Endothelial cell of umbilical vein (primary cell): ENCODE measurements at regions not wholly inside any gene's neighbourhood (a gene's known extent, or its start where the extent isn't known, plus 50 kb on each side); places are given as distances from the start of the nearest gene placed in this dataset.

Source experiments
- EZH2 ChIP-seq: IDR thresholded peaks from 2 replicates; pipeline ENCODE4 v1.6.1; 2012; ENCODE audit warnings: borderline replicate concordance, low read depth, mild to moderate bottlenecking, moderate library complexity, low read length, inconsistent platforms; ENCODE audit not compliant: severe bottlenecking
- GATA2 ChIP-seq: IDR thresholded peaks from 2 replicates; pipeline ENCODE4 v1.7.0; 2011; ENCODE audit warnings: low read depth, mild to moderate bottlenecking, moderate library complexity, mixed read lengths, low read length; ENCODE audit not compliant: insufficient read length, insufficient read depth
- MAX ChIP-seq: IDR thresholded peaks from 2 replicates; pipeline ENCODE4 v1.6.1; 2011; ENCODE audit not compliant: insufficient read depth, insufficient read length
- MYC ChIP-seq: IDR thresholded peaks from one replicate; pipeline ENCODE4 v1.6.1; 2011; ENCODE audit warnings: mild to moderate bottlenecking, low read depth, low read length
- POLR2A ChIP-seq: IDR thresholded peaks from 2 replicates; pipeline ENCODE4 v1.6.1; 2012; ENCODE audit warnings: low read depth, mild to moderate bottlenecking, control low read depth, low read length
- POLR2AphosphoS5 ChIP-seq: IDR thresholded peaks from 2 replicates; pipeline ENCODE4 v1.6.1; 2012; ENCODE audit warnings: low read depth, mild to moderate bottlenecking, control low read depth, low read length, moderate library complexity; ENCODE audit not compliant: insufficient read depth
- TF ChIP-seq, protein P1 (sequence below), 2 donors: IDR thresholded peaks; 1 replicate in 1 of 2; 2 replicates in 1 of 2; pipeline ENCODE4 v1.5.1; 2011; ENCODE audit warnings: low read length in 2 of 2, mild to moderate bottlenecking in 2 of 2, moderate library complexity in 2 of 2, control low read depth in 1 of 2, inconsistent platforms in 1 of 2, low read depth in 1 of 2; ENCODE audit not compliant: insufficient read depth in 1 of 2; ENCODE audit errors: extremely low read depth in 1 of 2

DNA sequence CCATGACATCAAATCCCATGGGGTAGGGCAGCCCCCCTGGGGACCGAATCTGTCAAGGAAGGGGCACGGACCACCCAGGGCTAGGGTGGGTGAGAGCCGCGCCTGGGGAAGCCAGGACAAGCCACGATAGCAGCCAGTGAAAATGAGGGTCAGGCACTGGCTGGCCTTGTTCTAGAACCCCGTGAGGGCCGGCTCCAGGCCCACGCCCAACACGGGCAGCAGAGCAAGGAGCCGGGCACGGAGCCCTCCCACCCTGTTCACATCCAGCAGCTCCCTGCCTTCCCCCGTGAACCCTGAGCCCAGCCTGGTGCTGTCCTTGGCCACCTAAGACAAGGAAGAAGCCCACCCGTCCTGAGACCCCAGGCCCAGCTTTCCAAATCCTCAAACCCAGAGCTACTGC, 256.7 kb downstream of the PARN start:
- TF ChIP-seq, protein P1, sequence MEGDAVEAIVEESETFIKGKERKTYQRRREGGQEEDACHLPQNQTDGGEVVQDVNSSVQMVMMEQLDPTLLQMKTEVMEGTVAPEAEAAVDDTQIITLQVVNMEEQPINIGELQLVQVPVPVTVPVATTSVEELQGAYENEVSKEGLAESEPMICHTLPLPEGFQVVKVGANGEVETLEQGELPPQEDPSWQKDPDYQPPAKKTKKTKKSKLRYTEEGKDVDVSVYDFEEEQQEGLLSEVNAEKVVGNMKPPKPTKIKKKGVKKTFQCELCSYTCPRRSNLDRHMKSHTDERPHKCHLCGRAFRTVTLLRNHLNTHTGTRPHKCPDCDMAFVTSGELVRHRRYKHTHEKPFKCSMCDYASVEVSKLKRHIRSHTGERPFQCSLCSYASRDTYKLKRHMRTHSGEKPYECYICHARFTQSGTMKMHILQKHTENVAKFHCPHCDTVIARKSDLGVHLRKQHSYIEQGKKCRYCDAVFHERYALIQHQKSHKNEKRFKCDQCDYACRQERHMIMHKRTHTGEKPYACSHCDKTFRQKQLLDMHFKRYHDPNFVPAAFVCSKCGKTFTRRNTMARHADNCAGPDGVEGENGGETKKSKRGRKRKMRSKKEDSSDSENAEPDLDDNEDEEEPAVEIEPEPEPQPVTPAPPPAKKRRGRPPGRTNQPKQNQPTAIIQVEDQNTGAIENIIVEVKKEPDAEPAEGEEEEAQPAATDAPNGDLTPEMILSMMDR (IDR thresholded peaks at IDR 0.05; ENCODE audit: extremely low read depth in 1 of 2, insufficient read depth in 1 of 2, low read depth in 1 of 2, low read length in 2 of 2) = no peak
- TF ChIP-seq MAX = no peak
- no peak for TF ChIP-seq POLR2AphosphoS5
- TF ChIP-seq POLR2A = no peak
- no peak for TF ChIP-seq MYC
- TF ChIP-seq EZH2 = no peak
- no peak for TF ChIP-seq GATA2
